ENCODE measurements at regions not wholly inside any gene's neighbourhood (a gene's known extent, or its start where the extent isn't known, plus 50 kb on each side); places are given as distances from the start of the nearest gene placed in this dataset.

DNA sequence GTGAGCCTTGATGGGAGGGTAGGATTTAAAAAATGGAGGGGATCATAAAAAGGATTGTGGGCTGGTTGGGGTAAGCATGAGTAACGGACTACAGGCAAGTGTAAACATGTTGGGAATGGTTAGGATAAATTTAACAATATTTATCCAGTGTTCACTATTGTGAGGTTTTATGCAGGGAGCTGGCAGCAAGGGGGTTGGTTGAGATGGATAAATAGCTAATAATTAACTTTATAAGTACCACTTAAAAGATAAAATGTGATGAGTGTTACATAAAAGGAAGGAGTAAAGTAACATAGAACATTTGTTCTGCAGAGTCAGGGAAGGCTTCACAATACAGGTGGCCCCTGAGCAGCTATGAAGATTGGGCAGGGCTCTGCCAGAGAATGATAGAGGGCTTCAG, 109.0 kb downstream of the NGF start (continued):
- no peak for TF ChIP-seq PRDM6 (tag by site-specific recombination; IDR thresholded peaks at IDR 0.05)
- TF ChIP-seq ZNF548 (tag by site-specific recombination; IDR thresholded peaks at IDR 0.05): no peak
- TF ChIP-seq ZNF324 (tag by site-specific recombination; IDR thresholded peaks at IDR 0.05): no peak
- TF ChIP-seq HIC1 (tag by site-specific recombination; IDR thresholded peaks at IDR 0.05): no peak

DNA sequence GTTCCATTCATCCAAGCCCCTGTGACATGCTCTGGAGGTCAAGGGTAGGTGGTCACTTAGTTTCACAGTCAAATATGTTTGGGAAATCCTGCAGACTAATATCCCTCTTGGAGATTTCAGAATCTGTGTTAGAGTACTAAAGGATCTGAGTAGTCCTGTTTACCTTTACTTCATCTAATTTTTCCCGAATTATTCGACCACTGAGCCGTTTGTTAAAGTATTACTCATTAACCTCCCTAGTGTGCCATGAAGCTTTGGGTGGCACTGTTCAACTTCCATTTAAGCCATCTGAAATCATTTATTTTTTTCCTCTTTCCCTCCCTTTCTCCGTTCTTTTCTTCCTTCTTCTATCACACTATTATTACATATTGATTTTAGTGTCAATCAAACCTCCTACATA, 109.9 kb downstream of the NGF start:
- H3K9me3 ChIP-seq (ENCODE audit: control insufficient read depth, insufficient read depth, low read depth, low read length): no peaks in the 10 kb centered on the region
- TF ChIP-seq ZNF423 (tag by site-specific recombination; IDR thresholded peaks at IDR 0.05) (no peak), ZFP37 (tag by site-specific recombination; IDR thresholded peaks at IDR 0.05) (no peak), ZNF140 (tag by site-specific recombination; IDR thresholded peaks at IDR 0.05) (no peak), GFI1B (tag by site-specific recombination; IDR thresholded peaks at IDR 0.05) (no peak), ZNF558 (tag by site-specific recombination; IDR thresholded peaks at IDR 0.05) (no peak), TCF7L2 (IDR thresholded peaks at IDR 0.05; ENCODE audit: borderline replicate concordance, low read depth, low read length) (no peak), PRDM1 (tag by site-specific recombination; IDR thresholded peaks at IDR 0.05) (no peak), PRDM6 (tag by site-specific recombination; IDR thresholded peaks at IDR 0.05) (no peak), REPIN1 (tag by site-specific recombination; IDR thresholded peaks at IDR 0.05; ENCODE audit: low read depth) (no peak), MZF1 (tag by site-specific recombination; IDR thresholded peaks at IDR 0.05; ENCODE audit: borderline replicate concordance) (no peak)
- TF ChIP-seq, protein P1, sequence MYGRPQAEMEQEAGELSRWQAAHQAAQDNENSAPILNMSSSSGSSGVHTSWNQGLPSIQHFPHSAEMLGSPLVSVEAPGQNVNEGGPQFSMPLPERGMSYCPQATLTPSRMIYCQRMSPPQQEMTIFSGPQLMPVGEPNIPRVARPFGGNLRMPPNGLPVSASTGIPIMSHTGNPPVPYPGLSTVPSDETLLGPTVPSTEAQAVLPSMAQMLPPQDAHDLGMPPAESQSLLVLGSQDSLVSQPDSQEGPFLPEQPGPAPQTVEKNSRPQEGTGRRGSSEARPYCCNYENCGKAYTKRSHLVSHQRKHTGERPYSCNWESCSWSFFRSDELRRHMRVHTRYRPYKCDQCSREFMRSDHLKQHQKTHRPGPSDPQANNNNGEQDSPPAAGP (tag by site-specific recombination; IDR thresholded peaks at IDR 0.05): no peak
- TF ChIP-seq, protein P2, sequence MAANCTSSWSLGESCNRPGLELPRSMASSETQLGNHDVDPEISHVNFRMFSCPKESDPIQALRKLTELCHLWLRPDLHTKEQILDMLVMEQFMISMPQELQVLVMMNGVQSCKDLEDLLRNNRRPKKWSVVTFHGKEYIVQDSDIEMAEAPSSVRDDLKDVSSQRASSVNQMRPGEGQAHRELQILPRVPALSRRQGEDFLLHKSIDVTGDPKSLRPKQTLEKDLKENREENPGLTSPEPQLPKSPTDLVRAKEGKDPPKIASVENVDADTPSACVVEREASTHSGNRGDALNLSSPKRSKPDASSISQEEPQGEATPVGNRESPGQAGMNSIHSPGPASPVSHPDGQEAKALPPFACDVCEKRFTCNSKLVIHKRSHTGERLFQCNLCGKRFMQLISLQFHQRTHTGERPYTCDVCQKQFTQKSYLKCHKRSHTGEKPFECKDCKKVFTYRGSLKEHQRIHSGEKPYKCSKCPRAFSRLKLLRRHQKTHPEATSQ (tag by site-specific recombination; IDR thresholded peaks at IDR 0.05): no peak
- TF ChIP-seq, protein P3, sequence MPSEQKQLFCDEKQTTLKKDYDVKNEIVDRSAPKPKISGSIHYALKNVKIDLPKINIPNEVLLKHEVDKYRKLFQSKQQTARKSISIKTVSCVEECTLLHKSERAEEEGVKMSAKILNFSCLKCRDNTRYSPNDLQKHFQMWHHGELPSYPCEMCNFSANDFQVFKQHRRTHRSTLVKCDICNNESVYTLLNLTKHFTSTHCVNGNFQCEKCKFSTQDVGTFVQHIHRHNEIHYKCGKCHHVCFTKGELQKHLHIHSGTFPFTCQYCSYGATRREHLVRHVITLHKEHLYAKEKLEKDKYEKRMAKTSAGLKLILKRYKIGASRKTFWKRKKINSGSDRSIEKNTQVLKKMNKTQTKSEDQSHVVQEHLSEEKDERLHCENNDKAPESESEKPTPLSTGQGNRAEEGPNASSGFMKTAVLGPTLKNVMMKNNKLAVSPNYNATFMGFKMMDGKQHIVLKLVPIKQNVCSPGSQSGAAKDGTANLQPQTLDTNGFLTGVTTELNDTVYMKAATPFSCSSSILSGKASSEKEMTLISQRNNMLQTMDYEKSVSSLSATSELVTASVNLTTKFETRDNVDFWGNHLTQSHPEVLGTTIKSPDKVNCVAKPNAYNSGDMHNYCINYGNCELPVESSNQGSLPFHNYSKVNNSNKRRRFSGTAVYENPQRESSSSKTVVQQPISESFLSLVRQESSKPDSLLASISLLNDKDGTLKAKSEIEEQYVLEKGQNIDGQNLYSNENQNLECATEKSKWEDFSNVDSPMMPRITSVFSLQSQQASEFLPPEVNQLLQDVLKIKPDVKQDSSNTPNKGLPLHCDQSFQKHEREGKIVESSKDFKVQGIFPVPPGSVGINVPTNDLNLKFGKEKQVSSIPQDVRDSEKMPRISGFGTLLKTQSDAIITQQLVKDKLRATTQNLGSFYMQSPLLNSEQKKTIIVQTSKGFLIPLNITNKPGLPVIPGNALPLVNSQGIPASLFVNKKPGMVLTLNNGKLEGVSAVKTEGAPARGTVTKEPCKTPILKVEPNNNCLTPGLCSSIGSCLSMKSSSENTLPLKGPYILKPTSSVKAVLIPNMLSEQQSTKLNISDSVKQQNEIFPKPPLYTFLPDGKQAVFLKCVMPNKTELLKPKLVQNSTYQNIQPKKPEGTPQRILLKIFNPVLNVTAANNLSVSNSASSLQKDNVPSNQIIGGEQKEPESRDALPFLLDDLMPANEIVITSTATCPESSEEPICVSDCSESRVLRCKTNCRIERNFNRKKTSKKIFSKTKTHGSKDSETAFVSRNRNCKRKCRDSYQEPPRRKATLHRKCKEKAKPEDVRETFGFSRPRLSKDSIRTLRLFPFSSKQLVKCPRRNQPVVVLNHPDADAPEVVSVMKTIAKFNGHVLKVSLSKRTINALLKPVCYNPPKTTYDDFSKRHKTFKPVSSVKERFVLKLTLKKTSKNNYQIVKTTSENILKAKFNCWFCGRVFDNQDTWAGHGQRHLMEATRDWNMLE (tag by site-specific recombination; conservative IDR thresholded peaks at IDR 0.05; ENCODE audit: low read depth): no peak
- H3K36me3 ChIP-seq (ENCODE audit: control insufficient read depth in 2 of 2, insufficient read depth in 1 of 2, low read length in 2 of 2): no peaks in the 10 kb centered on the region
- no peaks in the 10 kb centered on the region for H3K4me1 ChIP-seq (ENCODE audit: control insufficient read depth, insufficient read depth, low read length)
- H3K4me3 ChIP-seq (ENCODE audit: low read depth, low read length): no peak overlapping the region
- ChIA-PET CTCF (interaction anchor here (0.6 kb wide), 1 partner anchor 66 kb away, joined by 4 read pairs; no protein-coding TSS in a partner anchor), POLR2A (no interaction called here)
- H3K27ac ChIP-seq (ENCODE audit: extremely low read depth, low read depth, low read length): no peak overlapping the region
